ENCODE measurements at regions not wholly inside any gene's neighbourhood (a gene's known extent, or its start where the extent isn't known, plus 50 kb on each side); places are given as distances from the start of the nearest gene placed in this dataset.
A peak's percentile ranks its signal among the peaks of the same experiment; 100 is the strongest.

- no peak for TF ChIP-seq CTCF (IDR thresholded peaks at IDR 0.05; ENCODE audit: insufficient read depth, low read length, severe bottlenecking)
- H3K4me3 ChIP-seq (ENCODE audit: low read depth, low read length): no peak overlapping the region
- H3K27me3 ChIP-seq (ENCODE audit: control insufficient read depth, insufficient read depth, low read length): no peaks in the 10 kb centered on the region
- no peaks in the 10 kb centered on the region for H3K36me3 ChIP-seq (ENCODE audit: control insufficient read depth, insufficient read depth, low read length)
- DNase-seq (ENCODE audit: low read depth): peak; percentile 7
- FAIRE-seq: no peak
Observed at GRCh38 chr13:31639443-31640163, 99.7 kb upstream of the RXFP2 start.

- Histone ChIP-seq H3K36me3 (ENCODE audit: control insufficient read depth, insufficient read depth, low read length) (no peaks in the 10 kb centered on the region), H3K27me3 (ENCODE audit: control insufficient read depth, insufficient read depth, low read length) (no peaks in the 10 kb centered on the region), H3K4me3 (ENCODE audit: low read depth, low read length) (no peak overlapping the region)
- no peak for TF ChIP-seq CTCF (IDR thresholded peaks at IDR 0.05; ENCODE audit: insufficient read depth, low read length, severe bottlenecking)
- no peak for FAIRE-seq
- DNase-seq (ENCODE audit: low read depth): no peak
Observed at GRCh38 chr13:31649766-31650165, 89.6 kb upstream of the RXFP2 start.

DNA sequence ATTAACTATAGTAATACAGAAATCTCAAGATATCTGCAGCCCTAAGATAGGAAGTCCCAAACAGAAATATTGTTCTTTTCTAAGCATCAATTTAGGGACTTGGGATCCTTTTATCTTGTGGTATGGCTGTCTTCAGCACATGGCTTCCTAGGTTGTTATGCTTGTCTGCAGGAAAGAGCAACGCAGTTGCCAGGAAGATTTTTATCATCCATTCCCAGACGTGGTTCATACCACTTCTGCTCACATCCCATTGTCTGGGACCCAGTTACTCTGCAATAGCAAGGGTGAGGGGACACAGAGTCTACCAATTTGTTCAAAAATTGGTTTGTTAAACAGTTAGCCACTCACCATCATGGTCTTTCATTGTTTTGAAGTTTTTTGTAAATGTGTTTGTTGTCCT lies 85.6 kb upstream of the RXFP2 start:
- Histone ChIP-seq H3K4me3 (ENCODE audit: low read depth, low read length) (no peak overlapping the region), H3K36me3 (ENCODE audit: control insufficient read depth, insufficient read depth, low read length) (no peaks in the 10 kb centered on the region), H3K27me3 (ENCODE audit: control insufficient read depth, insufficient read depth, low read length) (no peaks in the 10 kb centered on the region)
- no peak for TF ChIP-seq CTCF (IDR thresholded peaks at IDR 0.05; ENCODE audit: insufficient read depth, low read length, severe bottlenecking)
- FAIRE-seq (no peak), DNase-seq (ENCODE audit: low read depth) (no peak)

- H3K27me3 ChIP-seq (ENCODE audit: control insufficient read depth, insufficient read depth, low read length): no peaks in the 10 kb centered on the region
- H3K36me3 ChIP-seq (ENCODE audit: control insufficient read depth, insufficient read depth, low read length): no peaks in the 10 kb centered on the region
- DNase-seq (ENCODE audit: low read depth): no peak
- TF ChIP-seq CTCF (IDR thresholded peaks at IDR 0.05; ENCODE audit: insufficient read depth, low read length, severe bottlenecking): no peak
- no peak for FAIRE-seq
- no peak overlapping the region for H3K4me3 ChIP-seq (ENCODE audit: low read depth, low read length)
Observed at GRCh38 chr13:31663880-31664585, 75.3 kb upstream of the RXFP2 start.

DNA sequence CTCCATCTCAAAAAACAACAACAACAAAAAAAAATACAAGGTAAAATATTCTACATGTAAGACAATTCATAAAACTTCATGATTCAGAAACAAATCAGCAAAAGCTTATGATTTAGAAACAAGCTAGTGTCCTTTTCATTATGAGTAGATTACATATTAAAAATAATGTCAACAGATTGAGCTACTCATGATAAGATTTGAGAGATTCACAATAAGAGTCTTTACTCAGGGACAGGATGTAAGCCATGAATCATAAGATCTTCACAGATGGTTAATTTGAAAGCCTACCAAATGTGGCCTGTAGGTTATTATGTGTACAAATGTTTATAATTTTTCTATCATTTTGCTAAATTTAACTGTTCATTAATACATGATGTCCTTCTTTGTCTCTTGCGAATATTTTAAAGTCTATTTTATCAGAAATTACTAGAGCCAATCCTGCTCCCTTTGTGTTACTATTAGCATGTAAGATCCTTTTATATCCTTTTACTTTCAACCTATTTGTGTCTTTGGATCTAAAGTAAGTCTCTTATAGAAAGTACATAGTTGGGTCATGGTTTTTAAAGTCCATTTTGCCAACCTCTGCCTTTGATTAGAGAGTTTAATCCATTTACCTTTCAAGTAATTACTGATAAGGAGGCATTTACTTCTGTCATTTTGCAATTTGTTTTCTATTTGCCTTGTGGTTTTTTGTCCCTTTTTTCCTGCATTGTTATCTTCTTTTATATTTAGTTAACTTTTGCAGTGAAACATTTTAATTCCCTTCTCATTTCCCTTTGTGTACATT lies 68.3 kb upstream of the RXFP2 start:
- DNase-seq (ENCODE audit: low read depth): peak; percentile 1
- TF ChIP-seq CTCF (IDR thresholded peaks at IDR 0.05; ENCODE audit: insufficient read depth, low read length, severe bottlenecking): no peak
- no peaks in the 10 kb centered on the region for H3K27me3 ChIP-seq (ENCODE audit: control insufficient read depth, insufficient read depth, low read length)
- no peak overlapping the region for H3K4me3 ChIP-seq (ENCODE audit: low read depth, low read length)
- FAIRE-seq: no peak
- no peaks in the 10 kb centered on the region for H3K36me3 ChIP-seq (ENCODE audit: control insufficient read depth, insufficient read depth, low read length)

Data from bronchial epithelial cell (primary cell).